ENCODE measurements at regions not wholly inside any gene's neighbourhood (a gene's known extent, or its start where the extent isn't known, plus 50 kb on each side); places are given as distances from the start of the nearest gene placed in this dataset.
"Not testable (repeated sequence)": the region's sequence is repeated elsewhere in the genome, so short reads cannot be mapped to it uniquely, and the experiment has no call there.

DNA sequence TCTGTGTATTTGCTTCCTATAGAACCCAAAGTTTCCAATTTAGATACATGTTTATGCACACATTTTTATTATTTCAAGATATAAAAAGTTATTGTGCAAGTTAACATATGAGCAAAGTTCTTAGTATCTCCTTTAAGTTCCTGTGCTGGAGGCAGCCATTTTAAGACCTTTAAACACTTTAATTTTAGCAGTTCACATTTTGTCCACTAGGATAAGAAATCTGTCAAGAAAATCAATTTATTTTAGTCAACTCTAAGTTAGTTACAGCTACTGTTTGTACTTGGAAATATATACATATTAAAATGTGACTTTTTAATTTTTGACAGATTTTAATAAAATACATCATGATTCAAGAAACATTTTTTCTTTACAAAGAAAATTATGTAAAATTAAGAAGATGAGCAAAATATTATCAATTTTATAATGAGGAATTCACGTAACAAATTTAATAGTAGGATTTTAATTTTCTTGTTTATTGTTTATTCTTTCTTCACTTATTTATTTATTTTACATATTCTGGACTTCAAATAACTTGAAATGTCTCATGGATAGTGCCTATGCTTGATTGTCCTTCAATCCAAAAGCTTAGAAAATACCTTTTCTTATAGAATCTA, 402.6 kb upstream of the GBE1 start:
- no peaks in the 10 kb centered on the region for H3K79me2 ChIP-seq (ENCODE audit: low read length)
- no peak overlapping the region for H3K4me3 ChIP-seq (ENCODE audit: low read length)
- H3K9me3 ChIP-seq (replicated peaks; ENCODE audit: insufficient read depth, low read length) = no peaks in the 10 kb centered on the region
- TF ChIP-seq, protein P1, sequence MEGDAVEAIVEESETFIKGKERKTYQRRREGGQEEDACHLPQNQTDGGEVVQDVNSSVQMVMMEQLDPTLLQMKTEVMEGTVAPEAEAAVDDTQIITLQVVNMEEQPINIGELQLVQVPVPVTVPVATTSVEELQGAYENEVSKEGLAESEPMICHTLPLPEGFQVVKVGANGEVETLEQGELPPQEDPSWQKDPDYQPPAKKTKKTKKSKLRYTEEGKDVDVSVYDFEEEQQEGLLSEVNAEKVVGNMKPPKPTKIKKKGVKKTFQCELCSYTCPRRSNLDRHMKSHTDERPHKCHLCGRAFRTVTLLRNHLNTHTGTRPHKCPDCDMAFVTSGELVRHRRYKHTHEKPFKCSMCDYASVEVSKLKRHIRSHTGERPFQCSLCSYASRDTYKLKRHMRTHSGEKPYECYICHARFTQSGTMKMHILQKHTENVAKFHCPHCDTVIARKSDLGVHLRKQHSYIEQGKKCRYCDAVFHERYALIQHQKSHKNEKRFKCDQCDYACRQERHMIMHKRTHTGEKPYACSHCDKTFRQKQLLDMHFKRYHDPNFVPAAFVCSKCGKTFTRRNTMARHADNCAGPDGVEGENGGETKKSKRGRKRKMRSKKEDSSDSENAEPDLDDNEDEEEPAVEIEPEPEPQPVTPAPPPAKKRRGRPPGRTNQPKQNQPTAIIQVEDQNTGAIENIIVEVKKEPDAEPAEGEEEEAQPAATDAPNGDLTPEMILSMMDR (IDR thresholded peaks at IDR 0.05; ENCODE audit: low read length) = peak; percentile 26
- TF ChIP-seq EZH2 (optimal IDR thresholded peaks at IDR 0.05; ENCODE audit: low read depth, low read length) = no peak
- DNase-seq = peak; percentile 53
- no peaks in the 10 kb centered on the region for H3K9me2 ChIP-seq (replicated peaks; ENCODE audit: insufficient read depth, low read length)
- no peak overlapping the region for H3K9ac ChIP-seq (ENCODE audit: low read length)
- H3K27ac ChIP-seq (ENCODE audit: low read length) = no peak overlapping the region
- no peaks in the 10 kb centered on the region for H3K4me1 ChIP-seq (ENCODE audit: low read length)
- H4K20me1 ChIP-seq (ENCODE audit: insufficient read depth, low read length) = no peaks in the 10 kb centered on the region
- no peak overlapping the region for H2AFZ ChIP-seq (ENCODE audit: low read length)
- no peaks in the 10 kb centered on the region for H3K27me3 ChIP-seq (replicated peaks; ENCODE audit: insufficient read depth, low read length)
- H3K36me3 ChIP-seq (replicated peaks; ENCODE audit: insufficient read depth, low read length) = no peaks in the 10 kb centered on the region
- H3K4me2 ChIP-seq (ENCODE audit: low read depth, low read length) = no peak overlapping the region
- H3F3A ChIP-seq (ENCODE audit: insufficient read depth, low read length) = no peaks in the 10 kb centered on the region

DNA sequence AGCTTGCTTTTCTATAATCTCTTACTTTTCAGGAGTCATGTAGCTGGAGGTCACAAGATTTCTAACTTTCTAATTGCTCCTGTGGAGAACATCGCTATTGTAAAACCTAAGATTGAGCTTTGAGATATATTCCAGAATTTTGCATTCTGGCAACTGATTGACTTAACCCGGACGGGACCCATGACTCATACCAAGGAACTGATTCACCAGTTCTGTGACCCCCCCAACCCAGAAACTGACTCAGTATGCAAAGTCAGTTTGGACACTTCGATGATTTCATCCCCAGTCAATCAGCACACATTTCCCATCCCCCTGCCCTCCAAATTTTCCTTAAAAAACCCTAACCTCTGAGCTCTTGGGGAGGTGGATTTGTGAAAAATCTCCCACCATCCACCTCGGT, 396.5 kb upstream of the GBE1 start:
- H3K9me2 ChIP-seq (replicated peaks; ENCODE audit: insufficient read depth, low read length) = no peaks in the 10 kb centered on the region
- H3K4me3 ChIP-seq (ENCODE audit: low read length) = no peak overlapping the region
- H3K27me3 ChIP-seq (replicated peaks; ENCODE audit: insufficient read depth, low read length) = no peaks in the 10 kb centered on the region
- H3F3A ChIP-seq (ENCODE audit: insufficient read depth, low read length) = no peaks in the 10 kb centered on the region
- TF ChIP-seq, protein P1 (IDR thresholded peaks at IDR 0.05; ENCODE audit: low read length) = no peak
- TF ChIP-seq EZH2phosphoT487 (IDR thresholded peaks at IDR 0.05; ENCODE audit: low read length) = no peak
- TF ChIP-seq EZH2 (optimal IDR thresholded peaks at IDR 0.05; ENCODE audit: low read depth, low read length) = no peak
- no peaks in the 10 kb centered on the region for H3K4me1 ChIP-seq (ENCODE audit: low read length)
- H3K79me2 ChIP-seq (ENCODE audit: low read length) = no peaks in the 10 kb centered on the region
- no peaks in the 10 kb centered on the region for H3K9me3 ChIP-seq (replicated peaks; ENCODE audit: insufficient read depth, low read length)
- H3K36me3 ChIP-seq (replicated peaks; ENCODE audit: insufficient read depth, low read length) = no peaks in the 10 kb centered on the region
- no peak overlapping the region for H3K9ac ChIP-seq (ENCODE audit: low read length)
- DNase-seq = no peak
- no peak overlapping the region for H2AFZ ChIP-seq (ENCODE audit: low read length)
- H4K20me1 ChIP-seq (ENCODE audit: insufficient read depth, low read length) = no peaks in the 10 kb centered on the region
- no peak overlapping the region for H3K4me2 ChIP-seq (ENCODE audit: low read depth, low read length)
- H3K27ac ChIP-seq (ENCODE audit: low read length) = no peak overlapping the region

DNA sequence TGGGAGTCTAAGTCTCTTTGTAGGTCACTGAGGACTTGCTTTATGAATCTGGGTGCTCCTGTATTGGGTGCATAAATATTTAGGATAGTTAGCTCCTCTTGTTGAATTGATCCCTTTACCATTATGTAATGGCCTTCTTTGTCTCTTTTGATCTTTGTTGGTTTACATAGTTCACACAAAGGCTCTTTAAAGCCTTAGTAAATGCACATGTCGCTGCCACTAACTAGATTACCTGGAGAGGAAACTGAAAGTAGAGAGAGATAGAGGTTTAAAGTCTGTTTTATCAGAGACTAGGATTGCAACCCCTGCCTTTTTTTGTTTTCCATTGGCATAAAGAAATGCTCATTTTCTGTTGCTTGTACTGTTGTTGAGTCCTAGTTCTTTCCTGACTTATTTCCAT, 392.4 kb upstream of the GBE1 start:
- not testable (repeated sequence) for H3K9ac ChIP-seq (ENCODE audit: low read length); H3K4me1 ChIP-seq (ENCODE audit: low read length); H2AFZ ChIP-seq (ENCODE audit: low read length); H3K4me2 ChIP-seq (ENCODE audit: low read depth, low read length); H3K79me2 ChIP-seq (ENCODE audit: low read length); DNase-seq; H3K4me3 ChIP-seq (ENCODE audit: low read length); H4K20me1 ChIP-seq (ENCODE audit: insufficient read depth, low read length); H3F3A ChIP-seq (ENCODE audit: insufficient read depth, low read length); H3K27me3 ChIP-seq (replicated peaks; ENCODE audit: insufficient read depth, low read length); H3K9me3 ChIP-seq (replicated peaks; ENCODE audit: insufficient read depth, low read length); H3K9me2 ChIP-seq (replicated peaks; ENCODE audit: insufficient read depth, low read length); H3K27ac ChIP-seq (ENCODE audit: low read length); H3K36me3 ChIP-seq (replicated peaks; ENCODE audit: insufficient read depth, low read length)

DNA sequence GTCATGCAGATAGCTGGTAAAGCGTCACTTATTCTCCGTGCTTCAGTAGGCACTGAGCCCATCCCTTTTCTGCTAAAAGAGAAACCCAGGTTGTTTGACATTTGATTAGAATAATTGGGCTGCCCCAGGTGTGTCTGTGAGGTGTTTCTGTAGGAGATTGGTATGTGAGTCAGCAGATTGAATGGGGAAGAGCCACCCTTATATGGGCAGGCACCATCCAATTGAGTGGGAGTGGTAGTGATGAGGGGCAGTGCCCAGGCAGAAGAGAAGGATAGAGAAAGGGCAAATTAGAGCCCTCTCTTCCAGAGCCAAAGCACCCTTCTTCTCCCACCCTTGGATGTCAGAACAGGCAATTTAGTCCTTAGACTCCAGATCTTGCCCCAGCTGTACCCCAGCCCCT, 384.3 kb upstream of the GBE1 start:
- H3K27ac ChIP-seq (ENCODE audit: low read length) = no peak overlapping the region
- no peak for DNase-seq
- TF ChIP-seq, protein P1 (IDR thresholded peaks at IDR 0.05; ENCODE audit: low read length) = no peak
- TF ChIP-seq EZH2 (optimal IDR thresholded peaks at IDR 0.05; ENCODE audit: low read depth, low read length) (no peak), EZH2phosphoT487 (IDR thresholded peaks at IDR 0.05; ENCODE audit: low read length) (no peak)
- H3K36me3 ChIP-seq (replicated peaks; ENCODE audit: insufficient read depth, low read length) = no peaks in the 10 kb centered on the region
- no peaks in the 10 kb centered on the region for H3K9me2 ChIP-seq (replicated peaks; ENCODE audit: insufficient read depth, low read length)
- H2AFZ ChIP-seq (ENCODE audit: low read length) = no peak overlapping the region
- H3K4me3 ChIP-seq (ENCODE audit: low read length) = no peak overlapping the region
- no peaks in the 10 kb centered on the region for H3K4me1 ChIP-seq (ENCODE audit: low read length)
- no peaks in the 10 kb centered on the region for H3K79me2 ChIP-seq (ENCODE audit: low read length)
- no peaks in the 10 kb centered on the region for H3K9me3 ChIP-seq (replicated peaks; ENCODE audit: insufficient read depth, low read length)
- H3K4me2 ChIP-seq (ENCODE audit: low read depth, low read length) = no peak overlapping the region
- H3F3A ChIP-seq (ENCODE audit: insufficient read depth, low read length) = no peaks in the 10 kb centered on the region
- H4K20me1 ChIP-seq (ENCODE audit: insufficient read depth, low read length) = no peaks in the 10 kb centered on the region
- H3K9ac ChIP-seq (ENCODE audit: low read length) = no peak overlapping the region
- H3K27me3 ChIP-seq (replicated peaks; ENCODE audit: insufficient read depth, low read length) = no peaks in the 10 kb centered on the region

Measured in MM.1S (cell line).